Activated T-cell treated with anti-CD3 and anti-CD28 coated beads, Interleukin-2, amount 50 U/mL, for 48 hours (primary cell): ENCODE measurements at regions not wholly inside any gene's neighbourhood (a gene's known extent, or its start where the extent isn't known, plus 50 kb on each side); places are given as distances from the start of the nearest gene placed in this dataset.
"Not testable (repeated sequence)": the region's sequence is repeated elsewhere in the genome, so short reads cannot be mapped to it uniquely, and the experiment has no call there.

Experiments used
- DNase-seq, 2 experiments: peaks; one replicate each; pipeline ENCODE4 v3.0.0-alpha.2; 2020

DNA sequence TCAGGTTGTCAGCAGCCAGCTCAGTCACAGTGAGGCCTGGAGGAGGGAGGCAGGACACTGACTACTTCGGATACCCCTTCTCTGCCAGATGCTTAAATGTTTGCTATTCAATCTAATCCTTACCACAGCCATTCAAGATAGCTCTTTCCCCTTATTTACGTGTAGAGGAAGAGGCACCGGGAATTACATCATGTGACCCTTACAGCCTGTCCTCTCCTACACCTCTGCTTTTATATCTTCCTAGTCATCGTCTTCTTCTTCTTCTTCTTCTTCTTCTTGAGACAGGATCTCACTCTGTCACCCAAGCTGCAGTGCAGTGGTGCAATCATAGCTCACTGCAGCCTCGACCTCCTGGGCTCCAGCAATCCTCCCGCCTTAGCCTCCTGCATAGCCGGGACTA, 148.1 kb upstream of the NEDD9 start:
- no peak for DNase-seq

DNA sequence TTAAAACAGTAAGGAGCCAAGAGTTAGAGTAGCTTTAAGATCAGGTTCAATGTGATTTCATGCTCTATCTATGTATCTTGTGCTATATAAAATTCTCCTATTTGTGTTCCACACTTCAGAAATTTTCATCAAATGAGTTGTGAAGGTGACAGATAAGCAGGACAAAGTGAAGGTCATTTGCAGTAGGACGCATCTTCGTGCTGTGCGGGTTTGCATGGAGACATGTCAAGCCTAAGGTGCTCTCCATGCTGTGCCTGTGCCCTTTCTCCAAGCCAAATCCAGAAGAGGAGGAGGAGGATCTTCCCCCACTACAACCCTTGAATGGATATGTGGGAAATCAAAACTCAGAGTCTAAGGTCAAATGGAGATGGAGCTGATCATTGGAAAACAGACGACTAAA, 147.3 kb upstream of the NEDD9 start:
- no peak for DNase-seq

GRCh38 chr6:11378639-11379038, 146.2 kb upstream of the NEDD9 start:
- DNase-seq: no peak

DNA sequence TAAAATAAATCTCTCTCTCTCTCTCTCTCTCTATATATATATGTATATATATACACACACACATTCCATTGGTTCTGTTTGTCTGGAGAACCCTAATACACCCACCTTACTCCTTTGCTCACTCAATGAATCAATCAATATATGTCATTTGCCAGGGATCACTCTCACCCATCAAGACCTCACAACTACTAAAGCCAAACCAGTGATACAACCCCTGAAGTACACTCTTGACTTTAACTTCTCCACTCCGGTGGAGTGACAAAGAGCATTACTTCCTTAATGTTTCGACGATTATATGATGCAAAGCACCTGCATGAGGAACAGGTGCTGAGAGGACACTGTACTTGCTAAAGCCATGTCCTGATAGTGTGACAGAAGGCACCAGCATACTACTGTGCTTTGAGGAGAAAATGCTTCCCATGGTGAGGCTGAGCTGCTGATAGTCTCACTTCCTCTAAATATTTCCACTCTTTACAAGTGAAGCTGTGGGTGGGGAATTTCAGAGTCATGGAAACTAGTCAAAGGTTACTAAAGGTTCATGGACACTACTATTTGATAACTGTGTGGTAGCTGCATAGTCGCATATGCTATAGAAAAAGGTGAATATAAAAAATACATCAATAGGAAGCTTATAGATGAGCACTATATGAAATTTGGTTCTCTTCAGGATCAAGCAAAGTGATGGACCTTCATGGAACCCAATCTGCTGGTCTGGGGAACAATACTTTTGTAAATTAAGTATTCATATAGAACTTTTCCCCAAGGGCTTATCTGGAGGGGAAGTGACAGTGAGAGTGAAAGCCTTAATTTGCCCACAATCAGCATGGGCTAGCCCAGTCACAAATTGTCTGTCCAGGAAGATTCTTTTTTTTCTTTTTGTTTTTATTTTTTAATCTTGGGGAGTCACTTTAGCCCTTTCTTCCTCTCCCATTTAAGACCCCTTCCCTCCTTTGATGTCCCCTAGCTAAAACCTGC, 141.9 kb upstream of the NEDD9 start:
- DNase-seq: peak; percentile 32 to 36

GRCh38 chr6:11373208-11373607, 140.7 kb upstream of the NEDD9 start:
- no peak for DNase-seq

- not testable (repeated sequence) for DNase-seq
Observed at GRCh38 chr6:11372186-11372790, 139.8 kb upstream of the NEDD9 start.

- DNase-seq: no peak
Observed at GRCh38 chr6:11370191-11371018, 137.9 kb upstream of the NEDD9 start.

DNA sequence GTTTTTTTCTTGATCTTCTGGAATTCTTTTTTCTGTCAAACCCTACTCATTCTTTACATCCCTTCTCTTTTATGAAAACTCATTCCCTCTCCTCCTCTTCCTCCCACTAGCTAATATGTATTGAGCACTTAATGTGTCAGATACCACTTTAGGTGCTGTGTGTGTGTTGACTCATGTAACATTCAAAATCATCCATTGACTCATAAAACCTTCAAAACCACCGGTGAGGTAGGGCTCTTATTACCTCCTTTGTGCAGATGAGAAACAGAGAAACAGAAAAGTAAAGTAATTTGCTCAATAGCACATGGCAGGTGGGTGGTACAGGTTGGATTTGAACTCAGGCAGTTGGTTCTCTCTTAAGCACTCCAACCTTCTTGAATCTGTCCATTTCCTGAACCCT, 136.3 kb upstream of the NEDD9 start:
- no peak for DNase-seq

GRCh38 chr6:11368264-11368663, 135.8 kb upstream of the NEDD9 start:
- DNase-seq: no peak

DNA sequence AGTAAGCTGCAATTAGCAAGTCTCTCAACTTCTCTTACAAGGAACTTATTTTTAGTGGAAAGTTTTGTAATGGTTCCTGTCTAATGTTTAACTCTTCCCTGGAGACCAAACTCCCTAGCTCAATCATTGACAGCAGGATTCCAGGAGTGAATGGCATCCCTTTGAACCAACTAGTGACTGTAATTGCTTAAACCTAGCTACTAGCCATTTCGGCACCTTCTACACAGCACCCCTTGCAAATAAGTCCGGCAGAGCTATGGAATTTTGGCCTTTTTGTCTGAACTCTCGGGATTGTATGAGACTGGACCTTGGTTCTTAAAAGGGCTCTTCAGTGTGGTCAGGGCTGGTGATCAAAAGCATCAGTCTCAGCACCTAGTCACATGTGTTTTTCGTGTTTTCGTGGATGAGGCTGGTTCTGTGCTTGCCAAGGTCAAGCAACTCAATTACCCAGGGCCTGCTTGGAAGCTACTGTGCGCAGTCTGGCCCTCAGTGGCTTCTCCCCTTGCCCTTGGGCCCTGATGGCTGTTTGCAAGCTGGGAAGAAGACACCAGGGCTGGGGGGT, 135.3 kb upstream of the NEDD9 start:
- no peak for DNase-seq

DNA sequence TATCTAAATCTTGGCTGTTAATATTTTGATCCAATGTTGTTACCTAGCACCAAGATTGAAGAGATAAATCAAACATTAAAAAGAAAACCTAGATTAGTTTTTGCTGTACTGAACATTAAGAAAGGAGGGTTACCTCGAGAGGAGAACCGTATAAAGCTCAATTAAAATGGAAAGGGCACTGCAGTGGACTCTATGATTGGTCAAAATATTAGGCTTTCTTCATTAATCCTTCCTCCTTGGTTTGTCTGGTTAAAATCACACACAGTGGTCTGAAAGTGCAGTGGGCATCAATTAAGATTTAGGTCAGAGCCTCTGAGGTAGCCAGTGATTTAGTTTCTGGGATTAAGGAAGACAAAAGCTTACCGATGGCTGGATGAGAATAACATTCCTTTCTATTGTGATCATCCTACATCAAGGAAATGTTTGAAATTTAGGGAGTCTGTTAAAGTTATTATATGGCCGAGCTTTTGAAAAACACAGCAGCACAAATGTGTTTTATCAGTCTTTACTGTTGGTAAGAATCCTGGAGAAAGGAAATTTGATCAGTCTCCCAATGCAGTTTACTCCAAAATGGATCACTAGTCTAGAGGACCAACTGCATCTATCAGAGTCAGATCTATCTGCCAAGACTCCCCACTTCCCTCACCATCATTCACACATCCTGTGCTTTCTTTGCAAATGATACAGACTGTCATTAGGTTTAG, 134.6 kb upstream of the NEDD9 start:
- no peak for DNase-seq

DNA sequence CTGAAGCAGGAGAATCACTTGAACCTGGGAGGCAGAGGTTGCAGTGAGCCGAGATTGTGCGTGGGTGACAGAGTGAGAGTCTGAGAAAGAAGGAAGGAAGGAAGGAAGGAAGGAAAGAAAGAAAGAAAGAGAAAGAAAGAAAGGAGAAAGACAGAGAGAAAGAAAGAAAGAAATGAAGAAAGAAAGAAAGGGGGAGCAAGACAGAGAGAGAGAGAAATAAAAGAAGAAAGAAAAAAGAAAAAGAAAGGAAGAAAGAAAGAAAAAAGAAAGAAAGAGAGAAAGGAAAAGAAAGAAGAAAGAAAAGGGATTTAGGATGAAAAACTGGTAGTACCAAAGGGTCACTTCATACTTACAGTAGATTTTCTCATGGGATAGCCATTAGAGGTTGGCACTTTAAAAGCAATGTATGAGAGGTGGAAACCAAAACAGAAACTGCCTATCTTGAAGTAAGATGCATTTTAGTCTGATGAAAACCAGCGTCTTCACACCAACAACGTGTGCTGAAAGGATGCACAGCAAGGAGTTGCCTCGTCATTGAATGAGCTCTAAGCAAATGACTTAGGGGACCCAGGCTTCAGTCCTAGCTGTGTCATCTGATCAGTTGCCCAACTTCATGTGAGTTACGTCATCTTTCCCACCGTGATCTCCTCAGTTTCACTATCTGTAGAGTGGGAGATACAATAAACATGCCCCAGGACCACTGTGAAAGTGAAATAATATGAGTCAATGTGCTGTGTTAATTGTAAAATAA, 133.9 kb upstream of the NEDD9 start:
- peak; percentile 53 to 55 for DNase-seq

DNA sequence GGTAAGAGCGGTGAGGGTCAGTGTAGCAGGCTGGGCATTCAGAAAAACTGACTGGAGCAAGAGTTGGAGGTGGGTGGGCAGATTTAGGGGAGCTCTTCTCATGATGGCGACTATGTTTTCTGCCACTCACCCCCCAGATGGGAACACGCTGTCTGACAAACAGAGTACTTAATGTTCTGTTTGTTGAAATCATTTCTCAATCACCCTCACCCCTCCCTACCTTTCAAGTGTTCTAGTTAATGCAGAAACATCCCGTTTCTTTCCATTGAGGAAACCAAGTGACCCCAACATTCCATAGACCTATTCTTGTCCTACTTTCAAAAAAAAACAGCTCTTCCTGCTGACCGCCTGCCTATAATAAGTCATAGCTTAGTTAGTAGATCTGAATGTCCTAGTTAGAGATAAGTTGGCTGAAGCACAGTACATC, 132.5 kb upstream of the NEDD9 start:
- no peak for DNase-seq

GRCh38 chr6:11363881-11364576, 131.6 kb upstream of the NEDD9 start:
- peak; percentile 72 to 74 for DNase-seq

DNA sequence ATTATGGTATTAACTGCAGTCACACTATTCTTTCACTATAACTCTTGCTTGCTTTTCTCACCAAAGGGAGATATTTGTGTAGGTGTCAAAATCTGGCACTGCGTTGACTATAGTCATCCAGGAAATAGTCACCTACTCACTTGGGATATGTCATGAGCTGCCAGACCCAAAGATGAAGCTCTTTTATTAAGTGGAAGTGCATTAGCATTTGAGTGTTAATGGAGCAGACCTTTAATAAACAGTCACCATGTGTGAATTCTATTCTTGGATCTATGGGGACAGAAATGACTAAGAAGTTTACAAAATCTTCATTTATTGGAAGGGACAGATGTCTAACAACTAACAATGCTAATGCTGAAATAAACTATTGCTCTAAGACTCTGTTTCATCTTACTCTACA, 130.1 kb upstream of the NEDD9 start:
- DNase-seq: no peak

DNA sequence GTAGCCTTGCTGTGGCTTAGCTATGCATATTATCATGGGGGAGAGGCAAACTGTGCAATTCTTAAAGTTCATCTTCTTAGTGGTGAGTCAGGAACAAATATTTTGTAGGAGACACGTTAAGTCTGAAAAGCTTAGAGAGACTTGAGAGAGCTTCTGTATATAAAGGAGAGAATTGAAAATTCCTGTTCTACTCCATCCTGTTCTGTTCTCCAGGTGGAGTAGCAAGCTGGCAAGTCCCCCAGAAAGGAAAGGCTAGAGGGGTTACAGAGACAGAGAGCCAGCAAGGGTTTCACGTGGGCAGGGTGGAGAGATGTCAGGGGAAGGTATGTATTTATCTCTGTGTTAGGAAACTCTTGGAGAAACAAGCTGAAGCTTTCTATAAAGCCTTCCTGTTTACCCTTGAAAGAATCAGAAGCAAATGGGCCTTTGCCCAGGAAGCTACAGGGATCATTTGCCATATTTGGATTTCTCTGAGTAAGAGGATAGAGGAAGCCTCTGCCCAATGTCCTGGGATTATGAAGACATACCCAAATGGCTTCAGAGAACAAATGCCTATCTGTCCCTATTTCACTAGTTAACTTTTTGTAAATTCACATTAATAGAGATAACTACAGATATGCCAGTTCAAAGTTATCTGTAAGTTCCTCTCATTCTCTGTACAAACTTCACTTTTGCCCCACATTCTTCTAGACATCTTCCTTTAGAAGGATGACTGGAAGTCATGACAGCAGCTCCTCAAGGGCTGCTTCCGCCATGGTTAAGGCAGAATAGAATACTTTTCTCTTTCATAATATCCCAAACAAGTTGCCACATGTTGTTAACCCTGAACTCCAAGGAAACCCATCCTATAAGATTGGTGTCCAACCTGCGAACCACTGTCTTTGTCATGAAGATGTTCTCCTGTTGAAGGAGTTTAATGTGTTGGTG, 126.7 kb upstream of the NEDD9 start:
- no peak for DNase-seq

DNA sequence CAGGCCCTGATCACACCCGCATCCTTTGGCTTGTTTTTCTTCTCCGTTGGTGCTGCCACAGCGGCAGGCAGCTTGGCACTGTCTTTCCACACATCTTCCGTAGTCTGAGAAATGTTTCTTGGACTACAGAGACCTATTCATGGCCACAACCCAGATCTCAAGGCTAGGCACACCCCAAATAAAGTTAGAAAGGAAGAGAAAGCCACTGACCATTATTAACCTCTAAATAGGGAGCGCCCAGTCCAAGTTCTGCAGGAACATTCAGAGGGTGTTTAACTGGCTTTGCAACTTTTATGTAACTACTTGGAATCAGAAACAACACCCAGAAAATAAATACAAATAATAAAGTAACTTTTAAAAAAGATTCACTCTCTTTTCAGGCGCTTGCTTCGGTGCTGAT, 124.8 kb upstream of the NEDD9 start:
- DNase-seq: no peak

- no peak for DNase-seq
Observed at GRCh38 chr6:11356404-11357155, 124.1 kb upstream of the NEDD9 start.

DNA sequence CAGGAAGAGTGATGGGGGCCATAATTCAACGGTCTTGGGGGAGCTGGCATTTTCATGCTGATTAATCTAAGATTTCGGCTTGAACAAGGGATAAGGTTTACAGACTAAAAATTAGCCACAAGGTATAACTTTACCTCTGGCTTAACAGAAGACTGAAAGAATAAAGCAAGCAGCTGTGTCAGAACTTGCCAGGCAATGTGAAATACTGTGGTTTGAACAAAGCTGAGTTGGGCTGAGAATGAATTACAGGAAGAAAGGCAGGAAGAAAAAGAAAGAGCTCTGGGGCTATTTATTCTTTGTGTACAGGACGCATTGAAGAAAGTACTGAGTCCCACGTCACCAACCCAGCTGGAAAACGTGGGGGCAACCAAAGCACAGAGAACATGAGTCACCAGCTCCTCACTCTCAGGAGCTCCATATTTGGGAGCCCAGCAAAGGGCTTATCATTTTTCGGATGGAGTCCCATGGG, 121.5 kb upstream of the NEDD9 start:
- peak; percentile 79 to 81 for DNase-seq
